IPS-NIHi11 (cell line): ENCODE measurements at regions not wholly inside any gene's neighbourhood (a gene's known extent, or its start where the extent isn't known, plus 50 kb on each side); places are given as distances from the start of the nearest gene placed in this dataset.

Experiments used
- DNase-seq: peaks from one replicate; pipeline ENCODE4 v3.0.0; 2012; ENCODE audit warnings: mixed read lengths, low spot score

DNA sequence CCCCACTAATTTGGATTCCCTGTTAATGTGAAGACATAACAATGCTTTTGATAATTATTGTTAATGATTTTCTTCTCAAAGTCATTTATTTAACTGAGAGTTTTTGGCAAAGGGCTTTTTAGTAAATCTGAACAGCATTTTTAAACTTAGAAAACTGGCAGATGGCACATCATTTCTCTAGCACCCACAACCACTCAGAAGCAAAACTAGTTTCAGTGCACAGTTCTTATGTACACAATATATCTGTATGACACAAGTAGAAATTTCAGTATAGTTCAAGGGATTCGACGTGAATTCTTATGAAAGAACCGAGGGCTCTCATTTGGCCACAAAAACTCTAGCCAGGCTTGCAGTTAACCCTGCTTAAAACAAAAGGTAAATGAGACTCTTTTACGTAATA is 231.4 kb upstream of the CDH9 start:
- DNase-seq, result no peak

- DNase-seq, result no peak
Observed at GRCh38 chr5:27267209-27267824, 228.9 kb upstream of the CDH9 start.

- no peak for DNase-seq
Observed at GRCh38 chr5:27266184-27266583, 227.8 kb upstream of the CDH9 start.

GRCh38 chr5:27257696-27258095 is 219.3 kb upstream of the CDH9 start:
- no peak for DNase-seq

GRCh38 chr5:27252911-27253310 is 214.5 kb upstream of the CDH9 start:
- no peak for DNase-seq

DNA sequence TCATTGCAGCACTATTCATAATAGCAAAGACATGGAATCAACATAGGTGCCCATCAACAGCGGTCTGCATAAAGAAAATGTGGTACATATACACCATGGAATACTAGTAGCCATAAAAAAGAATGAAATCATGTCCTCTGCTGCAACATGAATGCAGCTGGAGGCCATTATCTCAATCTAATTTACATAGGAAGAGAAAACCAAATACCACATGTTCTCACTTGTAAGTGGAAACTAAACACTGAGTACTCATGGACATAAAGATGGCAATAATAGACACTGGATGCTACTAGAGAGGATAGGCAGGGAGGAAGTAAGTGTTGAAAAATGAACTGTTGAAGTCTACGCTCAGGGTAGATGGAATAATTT is 203.9 kb upstream of the CDH9 start:
- DNase-seq, result no peak

DNA sequence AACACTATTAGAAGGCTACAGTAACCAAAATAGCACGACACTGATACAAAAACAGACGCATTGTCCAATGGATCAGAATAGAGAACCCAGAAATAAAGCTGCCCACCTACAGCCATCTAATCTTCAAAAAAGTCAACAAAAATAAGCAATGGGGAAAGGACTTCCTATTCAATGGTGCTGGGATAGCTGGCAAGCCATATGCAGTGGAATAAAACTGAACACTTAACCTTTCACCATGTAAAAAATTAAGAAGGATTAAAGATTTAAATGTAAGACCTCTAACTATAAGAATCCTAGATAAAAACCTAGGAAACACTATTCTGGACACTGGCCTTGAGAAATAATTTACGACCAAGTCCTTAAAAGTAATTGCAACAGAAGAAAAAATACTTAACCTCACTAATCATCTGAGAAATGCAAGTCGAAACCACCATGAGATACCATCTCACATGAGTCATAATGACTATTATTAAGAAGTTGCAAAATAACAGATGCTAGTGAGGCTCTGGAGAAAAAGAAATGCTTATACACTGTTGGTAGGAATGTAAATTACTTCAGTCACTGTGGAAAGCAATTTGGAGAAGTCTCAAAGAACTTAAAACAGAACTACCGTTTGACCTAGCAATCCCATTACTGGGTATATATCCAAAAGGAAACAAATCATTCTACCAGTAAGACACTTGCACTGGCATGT is 203.3 kb upstream of the CDH9 start:
- no peak for DNase-seq

DNA sequence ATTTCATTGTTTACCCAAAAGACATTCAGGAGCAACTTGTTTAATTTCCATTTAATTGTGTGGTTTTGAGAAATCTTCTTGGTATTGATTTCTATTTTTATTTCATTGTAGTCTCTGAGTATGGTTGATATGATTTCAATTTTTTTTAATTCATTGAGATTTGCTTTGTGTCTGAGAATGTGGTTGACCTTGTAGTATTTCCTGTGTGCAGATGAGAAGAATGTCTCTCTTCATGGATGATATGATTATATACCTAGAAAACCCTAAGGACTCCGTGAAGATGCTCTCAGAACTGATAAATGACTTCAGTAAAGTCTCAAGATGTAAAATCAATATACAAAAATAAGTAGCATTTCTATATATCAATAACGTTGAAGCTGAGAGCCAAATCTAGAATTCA is 202.4 kb upstream of the CDH9 start:
- DNase-seq, result no peak

DNA sequence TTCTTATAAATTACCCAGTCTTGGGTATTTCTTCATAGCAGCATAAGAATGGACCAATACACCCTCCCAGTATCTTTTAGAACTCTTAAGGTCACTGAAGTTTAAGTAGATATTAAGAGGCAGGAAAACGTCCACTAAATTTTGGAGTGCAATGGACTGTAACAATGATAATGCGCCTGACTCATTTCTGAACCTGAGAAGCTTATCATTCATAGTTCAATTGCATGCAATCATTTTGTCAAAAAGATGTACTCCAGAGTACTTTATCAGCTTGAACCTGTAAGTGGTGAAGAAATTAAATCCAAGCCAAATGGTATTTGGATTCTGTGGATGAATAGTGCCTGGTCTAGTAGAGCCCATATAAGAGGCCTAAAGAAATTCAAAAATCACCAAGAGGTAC is 196.5 kb upstream of the CDH9 start:
- DNase-seq, result no peak

DNA sequence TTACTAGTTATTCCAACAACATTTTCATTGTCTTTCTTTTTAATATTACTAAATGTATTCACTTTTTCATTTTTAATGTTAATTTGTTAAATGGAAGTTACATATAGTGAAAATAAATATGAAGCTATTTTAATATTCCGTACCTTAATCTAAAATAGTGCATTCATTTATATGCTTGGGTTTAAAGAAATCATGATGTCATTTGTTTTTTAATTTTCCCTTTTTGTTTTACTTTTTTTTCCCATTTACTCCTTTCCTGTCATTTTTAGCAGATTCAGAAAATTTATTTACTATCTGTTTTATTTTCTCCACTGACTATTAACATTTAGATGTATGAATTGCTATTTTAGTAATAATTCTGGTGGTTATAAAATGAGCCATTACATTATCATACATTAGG is 183.0 kb upstream of the CDH9 start:
- no peak for DNase-seq

- no peak for DNase-seq
Observed at GRCh38 chr5:27220752-27221151, 182.4 kb upstream of the CDH9 start.

GRCh38 chr5:27217977-27218376 is 179.6 kb upstream of the CDH9 start:
- DNase-seq, result no peak

DNA sequence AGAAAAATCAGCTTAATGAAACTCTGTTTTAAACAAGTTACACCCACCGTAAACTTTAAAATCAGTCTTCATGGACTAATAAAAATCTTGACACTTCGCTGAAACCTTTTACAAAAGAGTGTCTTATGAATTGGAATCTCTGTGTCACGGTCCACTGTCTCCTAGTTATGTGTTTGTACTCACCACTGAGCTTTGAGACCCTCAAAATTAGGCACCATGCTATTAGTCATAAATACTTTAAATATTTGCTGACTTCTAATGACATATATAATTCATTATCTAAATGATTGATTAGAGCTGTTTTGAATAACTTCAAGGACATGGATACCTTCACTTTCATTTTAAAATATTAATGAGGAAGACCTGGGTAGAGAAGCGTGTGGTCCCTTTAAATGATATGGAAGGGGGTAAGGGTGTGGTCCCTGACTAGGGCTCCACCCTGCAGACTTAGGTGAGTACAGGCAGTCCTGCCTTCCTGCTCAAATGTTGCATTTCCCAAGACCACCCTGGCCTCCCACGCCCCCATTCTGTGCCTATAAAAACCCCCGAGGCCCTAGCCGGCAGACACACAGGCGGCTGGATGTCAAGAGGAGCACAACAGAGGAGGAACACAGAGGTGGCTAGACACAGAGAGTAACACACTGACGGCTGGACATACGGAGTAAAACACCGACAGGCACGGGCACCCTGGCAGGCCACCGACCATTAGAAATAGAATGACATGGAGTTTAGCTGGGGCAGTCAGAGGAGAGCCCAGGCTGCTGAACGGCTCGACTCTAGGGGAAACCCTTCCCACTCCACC is 179.0 kb upstream of the CDH9 start:
- DNase-seq, result no peak

DNA sequence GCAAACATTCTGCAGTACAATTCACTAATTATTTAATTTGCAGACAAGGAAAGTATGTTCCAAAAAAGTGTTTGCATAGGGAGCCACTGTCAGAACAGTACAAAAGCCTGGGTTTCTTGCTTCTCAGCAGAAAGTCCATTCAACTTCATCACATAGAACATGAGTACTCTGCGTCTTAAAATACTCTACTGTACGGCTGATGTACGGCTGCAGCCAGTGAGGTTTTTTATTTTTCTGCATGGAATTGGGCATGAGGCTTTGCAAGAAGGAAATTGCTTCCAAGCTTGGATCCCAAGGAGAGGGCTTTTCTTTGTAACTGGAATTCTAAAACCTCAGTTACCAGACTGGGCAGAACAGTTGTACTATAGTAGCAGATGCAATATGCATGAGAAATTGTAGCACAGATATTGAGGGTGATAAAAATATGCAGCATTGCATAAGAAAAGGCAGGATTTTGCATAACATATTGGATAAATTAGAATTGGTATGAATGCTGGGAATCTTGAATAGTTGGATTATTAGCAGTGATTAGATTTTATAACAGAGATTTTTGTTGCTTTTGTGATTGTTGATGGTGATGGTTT is 178.1 kb upstream of the CDH9 start:
- no peak for DNase-seq

DNA sequence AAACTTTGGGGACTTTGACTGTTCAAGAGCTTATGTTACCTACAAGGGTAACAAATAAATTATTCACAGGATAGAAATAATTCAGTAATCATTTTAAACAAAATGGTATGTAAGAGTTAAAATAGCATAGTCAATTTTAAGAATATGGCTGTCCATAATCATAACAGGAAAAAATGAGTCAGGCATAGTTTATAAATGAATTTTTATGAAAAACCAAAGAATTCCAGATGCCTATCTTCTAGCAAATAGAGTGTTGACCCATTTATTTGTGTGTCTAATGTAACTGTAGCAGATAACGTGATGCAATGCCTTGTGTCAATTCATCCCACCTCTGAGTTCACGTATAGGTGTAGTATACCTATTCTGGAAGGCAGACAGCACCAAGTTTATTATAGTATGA is 169.7 kb upstream of the CDH9 start:
- DNase-seq, result no peak

GRCh38 chr5:27191786-27192510 is 153.6 kb upstream of the CDH9 start:
- no peak for DNase-seq

DNA sequence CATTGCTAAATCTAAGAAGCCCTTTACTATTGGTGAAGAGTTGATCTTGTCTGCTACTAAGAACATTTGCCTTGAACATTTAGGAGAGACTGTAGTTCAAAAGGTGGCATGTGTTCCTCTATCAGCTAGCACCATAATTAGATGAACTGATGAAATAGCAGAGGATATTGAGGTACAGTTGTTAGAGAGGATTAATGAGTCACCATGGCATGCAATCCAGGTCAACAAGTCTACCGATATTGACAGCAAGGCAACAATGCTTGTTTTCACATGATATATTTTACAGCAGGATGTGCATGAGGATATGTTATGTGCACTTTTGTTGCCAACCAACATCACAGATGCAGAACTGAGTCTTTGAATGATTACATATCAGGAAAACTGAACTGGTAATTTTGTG is 134.3 kb upstream of the CDH9 start:
- no peak for DNase-seq

GRCh38 chr5:27171761-27172261 is 133.4 kb upstream of the CDH9 start:
- no peak for DNase-seq

DNA sequence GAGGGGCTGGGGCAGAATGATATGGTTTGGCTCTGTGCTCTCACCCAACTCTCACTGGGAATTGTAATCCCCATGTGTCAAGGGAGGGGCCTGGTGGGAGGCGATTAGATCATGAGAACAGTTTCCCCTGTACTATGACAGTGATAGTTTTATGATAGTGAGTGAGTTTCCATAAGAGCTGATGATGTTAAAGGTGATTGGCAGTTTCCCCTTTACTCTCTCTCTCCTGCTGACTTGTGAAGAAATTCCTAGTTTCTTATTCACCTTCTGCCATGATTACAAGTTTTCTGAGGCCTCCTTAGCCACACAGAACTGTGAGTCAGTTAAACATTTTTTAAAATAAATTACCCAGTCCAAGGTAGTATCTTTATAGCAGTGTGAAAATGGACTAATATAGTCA is 120.4 kb upstream of the CDH9 start:
- DNase-seq, result no peak

DNA sequence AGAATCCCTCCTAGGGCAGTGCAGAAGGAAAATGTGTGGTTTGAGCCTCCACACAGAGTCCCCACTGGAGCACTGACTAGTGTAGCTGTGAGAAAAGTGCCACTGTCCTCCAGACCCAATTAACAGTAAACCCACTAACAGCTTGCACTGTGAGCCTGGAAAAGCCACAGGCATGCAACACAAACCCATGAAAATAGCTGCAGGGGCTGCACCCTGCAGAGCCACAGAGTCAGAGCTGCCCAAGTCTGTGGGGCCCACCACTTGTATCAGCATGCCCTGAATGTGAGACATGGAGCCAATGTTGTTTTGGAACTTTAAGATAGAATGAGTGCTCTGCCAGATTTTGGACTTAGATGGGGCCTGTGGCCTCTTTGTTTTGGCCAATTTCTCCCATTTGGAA is 119.8 kb upstream of the CDH9 start:
- DNase-seq, result no peak

- no peak for DNase-seq
Observed at GRCh38 chr5:27144456-27144855, 106.1 kb upstream of the CDH9 start.

- no peak for DNase-seq
Observed at GRCh38 chr5:27140831-27141230, 102.4 kb upstream of the CDH9 start.
